WTC11 (cell line): ENCODE measurements at regions not wholly inside any gene's neighbourhood (a gene's known extent, or its start where the extent isn't known, plus 50 kb on each side); places are given as distances from the start of the nearest gene placed in this dataset.

Experiments
- ATAC-seq: fragments of 200-7000 bp; cut with Tn5 transposase; 2 replicates; pipeline ENCODE4 v1.10.0; 2021; ENCODE audit warnings: mild to moderate bottlenecking, moderate library complexity
- CTCF ChIA-PET: fragments of 300-600 bp; sonication (Branson Sonifier 250); formaldehyde crosslinking; loops from one replicate; lab custom pipeline; 2021; ENCODE audit warnings: antibody characterized with exemption; lab: Charles Lee
- POLR2A ChIA-PET: fragments of 350-600 bp; sonication (Branson Sonifier 250); formaldehyde crosslinking; loops from one replicate; lab custom pipeline; 2021; ENCODE audit warnings: antibody characterized with exemption; lab: Charles Lee
- DNase-seq: peaks from one replicate; pipeline ENCODE4 v3.0.0; 2021; ENCODE audit warnings: low spot score
- H3K27ac Mint-ChIP-seq: 2 replicates; pipeline ENCODE4 v1.8.0; 2021; ENCODE audit warnings: mixed read lengths
- H3K27me3 Mint-ChIP-seq: 2 replicates; pipeline ENCODE4 v1.8.0; 2021; ENCODE audit warnings: low read depth, mild to moderate bottlenecking, moderate library complexity, mixed read lengths
- H3K36me3 Mint-ChIP-seq: 2 replicates; pipeline ENCODE4 v1.8.0; 2021; ENCODE audit warnings: mixed read lengths
- H3K4me1 Mint-ChIP-seq: 2 replicates; pipeline ENCODE4 v1.8.0; 2022; ENCODE audit warnings: mixed read lengths
- H3K4me3 Mint-ChIP-seq: 2 replicates; pipeline ENCODE4 v1.8.0; 2021; ENCODE audit warnings: mild to moderate bottlenecking, moderate library complexity, mixed read lengths
- H3K9me3 Mint-ChIP-seq: 2 replicates; pipeline ENCODE4 v1.8.0; 2021; ENCODE audit warnings: mixed read lengths
- AFF4 ChIP-seq: sonication (generic); formaldehyde crosslinking; IDR thresholded peaks from 2 replicates; pipeline ENCODE4 v1.8.1; 2023; ENCODE audit warnings: mild to moderate bottlenecking, missing genetic modification reagents, borderline replicate concordance
- ATF1 ChIP-seq: sonication (generic); formaldehyde crosslinking; IDR thresholded peaks from 2 replicates; pipeline ENCODE4 v1.8.1; 2023; ENCODE audit warnings: mild to moderate bottlenecking, moderate library complexity, missing genetic modification reagents
- CREM ChIP-seq: sonication (generic); formaldehyde crosslinking; IDR thresholded peaks from 2 replicates; pipeline ENCODE4 v1.8.1; 2022; ENCODE audit warnings: mild to moderate bottlenecking, missing genetic modification reagents, moderate library complexity
- MLX ChIP-seq: sonication (generic); formaldehyde crosslinking; IDR thresholded peaks from 2 replicates; pipeline ENCODE4 v1.8.1; 2023; ENCODE audit warnings: mild to moderate bottlenecking, missing genetic modification reagents, moderate library complexity
- MXD4 ChIP-seq: fragments of 250-450 bp; sonication (Bioruptor Pico); IDR thresholded peaks from 2 replicates; pipeline ENCODE4 v1.8.0; 2021; ENCODE audit warnings: mild to moderate bottlenecking, moderate library complexity, borderline replicate concordance
- NFATC4 ChIP-seq: fragments of 250-450 bp; sonication (Bioruptor Pico); IDR thresholded peaks from 2 replicates; pipeline ENCODE4 v1.9.0; 2021; ENCODE audit warnings: mild to moderate bottlenecking
- NFE2L1 ChIP-seq: sonication (generic); formaldehyde crosslinking; IDR thresholded peaks from 2 replicates; pipeline ENCODE4 v1.8.1; 2023; ENCODE audit warnings: missing genetic modification reagents
- NFYB ChIP-seq: sonication (generic); formaldehyde crosslinking; conservative IDR thresholded peaks from 2 replicates; pipeline ENCODE4 v1.8.0; 2022; ENCODE audit warnings: low read depth, missing genetic modification reagents
- NR3C1 ChIP-seq: sonication (generic); formaldehyde crosslinking; conservative IDR thresholded peaks from 2 replicates; pipeline ENCODE4 v1.8.1; 2023; ENCODE audit warnings: low read depth, mild to moderate bottlenecking, missing genetic modification reagents
- OVOL2 ChIP-seq: fragments of 250-450 bp; sonication (Bioruptor Pico); IDR thresholded peaks from 2 replicates; pipeline ENCODE4 v1.9.0; 2021; ENCODE audit warnings: mild to moderate bottlenecking, borderline replicate concordance
- PRRX2 ChIP-seq: fragments of 250-450 bp; sonication (Bioruptor Pico); IDR thresholded peaks from 2 replicates; pipeline ENCODE4 v1.8.0; 2021; ENCODE audit warnings: mild to moderate bottlenecking
- SMAD3 ChIP-seq: sonication (generic); formaldehyde crosslinking; IDR thresholded peaks from 2 replicates; pipeline ENCODE4 v1.8.0; 2022; ENCODE audit warnings: missing genetic modification reagents, mild to moderate bottlenecking, borderline replicate concordance
- SP1 ChIP-seq: sonication (generic); formaldehyde crosslinking; conservative IDR thresholded peaks from 2 replicates; pipeline ENCODE4 v1.8.1; 2022; ENCODE audit warnings: missing genetic modification reagents
- ZBTB21 ChIP-seq: sonication (generic); formaldehyde crosslinking; IDR thresholded peaks from 2 replicates; pipeline ENCODE4 v1.8.1; 2023; ENCODE audit warnings: mild to moderate bottlenecking, missing genetic modification reagents, borderline replicate concordance
- ZNF138 ChIP-seq: sonication (generic); formaldehyde crosslinking; conservative IDR thresholded peaks from 2 replicates; pipeline ENCODE4 v1.8.1; 2022; ENCODE audit warnings: mild to moderate bottlenecking, moderate library complexity, missing genetic modification reagents
- ZNF219 ChIP-seq: sonication (generic); formaldehyde crosslinking; IDR thresholded peaks from 2 replicates; pipeline ENCODE4 v1.8.0; 2023; ENCODE audit warnings: missing genetic modification reagents, mild to moderate bottlenecking, borderline replicate concordance
- TF ChIP-seq, protein P1 (sequence below): sonication (generic); formaldehyde crosslinking; IDR thresholded peaks from 2 replicates; pipeline ENCODE4 v1.8.0; 2022; ENCODE audit warnings: mild to moderate bottlenecking, missing genetic modification reagents
- TF ChIP-seq, protein P2 (sequence below): fragments of 250-450 bp; sonication (Bioruptor Pico); IDR thresholded peaks from 2 replicates; pipeline ENCODE4 v1.9.0; 2021; ENCODE audit warnings: mild to moderate bottlenecking

GRCh38 chr1:227487606-227488005 is 75.8 kb upstream of the ZNF678 start:
- no peak for DNase-seq
- Mint-ChIP-seq H3K27ac (no peak overlapping the region), H3K9me3 (peaks cover 44% of the 10 kb centered on the region), H3K4me3 (no peak overlapping the region), H3K27me3 (peaks cover 5% of the 10 kb centered on the region; the same call in 1 of the 2 replicates), H3K4me1 (0 out of 2 replicates have a peak, but pooled peaks cover 2% of the 10 kb centered on the region), H3K36me3 (peaks cover 25% of the 10 kb centered on the region)
- ATAC-seq: no peak
- ChIA-PET POLR2A (no interaction called here), CTCF (no interaction called here)
- TF ChIP-seq MLX (CRISPR knock-in tag) (no peak), NFE2L1 (CRISPR knock-in tag) (no peak), MXD4 (CRISPR knock-in tag) (no peak), CREM (no peak), SP1 (CRISPR knock-in tag) (no peak), ZNF138 (no peak), SMAD3 (CRISPR knock-in tag) (no peak), PRRX2 (no peak), OVOL2 (CRISPR knock-in tag) (no peak), ZNF219 (CRISPR knock-in tag) (no peak), ATF1 (CRISPR knock-in tag) (no peak), ZBTB21 (no peak)
- TF ChIP-seq, protein P1, sequence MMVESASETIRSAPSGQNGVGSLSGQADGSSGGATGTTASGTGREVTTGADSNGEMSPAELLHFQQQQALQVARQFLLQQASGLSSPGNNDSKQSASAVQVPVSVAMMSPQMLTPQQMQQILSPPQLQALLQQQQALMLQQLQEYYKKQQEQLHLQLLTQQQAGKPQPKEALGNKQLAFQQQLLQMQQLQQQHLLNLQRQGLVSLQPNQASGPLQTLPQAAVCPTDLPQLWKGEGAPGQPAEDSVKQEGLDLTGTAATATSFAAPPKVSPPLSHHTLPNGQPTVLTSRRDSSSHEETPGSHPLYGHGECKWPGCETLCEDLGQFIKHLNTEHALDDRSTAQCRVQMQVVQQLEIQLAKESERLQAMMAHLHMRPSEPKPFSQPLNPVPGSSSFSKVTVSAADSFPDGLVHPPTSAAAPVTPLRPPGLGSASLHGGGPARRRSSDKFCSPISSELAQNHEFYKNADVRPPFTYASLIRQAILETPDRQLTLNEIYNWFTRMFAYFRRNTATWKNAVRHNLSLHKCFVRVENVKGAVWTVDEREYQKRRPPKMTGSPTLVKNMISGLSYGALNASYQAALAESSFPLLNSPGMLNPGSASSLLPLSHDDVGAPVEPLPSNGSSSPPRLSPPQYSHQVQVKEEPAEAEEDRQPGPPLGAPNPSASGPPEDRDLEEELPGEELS (CRISPR knock-in tag): no peak
- TF ChIP-seq, protein P2, sequence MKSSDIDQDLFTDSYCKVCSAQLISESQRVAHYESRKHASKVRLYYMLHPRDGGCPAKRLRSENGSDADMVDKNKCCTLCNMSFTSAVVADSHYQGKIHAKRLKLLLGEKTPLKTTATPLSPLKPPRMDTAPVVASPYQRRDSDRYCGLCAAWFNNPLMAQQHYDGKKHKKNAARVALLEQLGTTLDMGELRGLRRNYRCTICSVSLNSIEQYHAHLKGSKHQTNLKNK (CRISPR knock-in tag): no peak

GRCh38 chr1:227486559-227486958 is 76.8 kb upstream of the ZNF678 start:
- no peak for TF ChIP-seq NFATC4 (CRISPR knock-in tag)
- no peak for TF ChIP-seq NR3C1 (CRISPR knock-in tag)
- TF ChIP-seq, protein P2 (CRISPR knock-in tag): no peak
- no peak for TF ChIP-seq NFYB (CRISPR knock-in tag)
- TF ChIP-seq AFF4 (CRISPR knock-in tag): no peak
- ATAC-seq (no peak), DNase-seq (no peak)
- Mint-ChIP-seq H3K36me3 (peaks cover 25% of the 10 kb centered on the region), H3K4me1 (0 out of 2 replicates have a peak, but pooled peaks cover 2% of the 10 kb centered on the region), H3K4me3 (no peak overlapping the region), H3K27me3 (peaks cover 5% of the 10 kb centered on the region; the same call in 1 of the 2 replicates), H3K27ac (no peak overlapping the region), H3K9me3 (peaks cover 44% of the 10 kb centered on the region)
- ChIA-PET CTCF (no interaction called here), POLR2A (no interaction called here)
